Myocyte (in vitro differentiated cells): ENCODE measurements at regions not wholly inside any gene's neighbourhood (a gene's known extent, or its start where the extent isn't known, plus 50 kb on each side); places are given as distances from the start of the nearest gene placed in this dataset.
"Not testable (repeated sequence)": the region's sequence is repeated elsewhere in the genome, so short reads cannot be mapped to it uniquely, and the experiment has no call there.

ENCODE experiments used
- DNase-seq: peaks from one replicate; pipeline ENCODE4 v3.0.0-alpha.2; 2012; ENCODE audit warnings: low read depth

DNA sequence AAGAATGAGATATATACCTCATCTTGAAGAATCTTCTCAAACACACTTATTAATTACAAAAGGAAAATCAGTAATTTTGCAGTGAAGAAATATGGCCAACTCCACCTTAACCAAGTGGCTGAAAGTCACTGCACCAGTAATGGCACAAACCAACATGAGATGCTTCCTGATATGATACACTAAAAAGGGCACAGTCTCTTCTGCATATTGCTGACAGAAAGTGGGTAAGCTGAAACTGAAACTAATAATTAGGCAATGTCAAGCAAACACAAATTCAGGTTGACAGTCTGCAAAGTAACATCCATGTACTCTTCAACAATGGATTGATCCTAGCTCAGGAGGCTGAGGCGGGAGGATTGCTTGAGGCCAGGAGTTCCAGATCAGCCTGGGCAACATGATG, 56.1 kb downstream of the ZNF22 start:
- not testable (repeated sequence) for DNase-seq

DNA sequence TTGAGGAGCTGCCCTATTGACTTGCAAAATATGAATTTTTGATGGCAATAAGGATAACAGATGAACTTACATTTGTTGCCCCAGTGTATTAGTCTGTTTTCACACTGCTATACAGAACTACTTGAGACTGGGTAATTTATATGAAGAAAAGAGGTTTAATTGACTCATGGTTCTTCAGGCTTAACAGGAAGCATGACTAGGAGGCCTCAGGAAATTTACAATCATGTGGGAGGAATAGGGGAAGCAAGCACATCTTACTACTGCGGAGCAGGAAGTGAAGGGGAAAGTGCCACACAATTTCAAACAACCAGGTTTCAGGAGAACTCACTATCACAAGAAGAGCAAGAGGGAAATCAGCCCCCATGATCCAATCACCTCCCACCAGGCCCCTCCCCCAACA, 57.9 kb downstream of the ZNF22 start:
- no peak for DNase-seq

DNA sequence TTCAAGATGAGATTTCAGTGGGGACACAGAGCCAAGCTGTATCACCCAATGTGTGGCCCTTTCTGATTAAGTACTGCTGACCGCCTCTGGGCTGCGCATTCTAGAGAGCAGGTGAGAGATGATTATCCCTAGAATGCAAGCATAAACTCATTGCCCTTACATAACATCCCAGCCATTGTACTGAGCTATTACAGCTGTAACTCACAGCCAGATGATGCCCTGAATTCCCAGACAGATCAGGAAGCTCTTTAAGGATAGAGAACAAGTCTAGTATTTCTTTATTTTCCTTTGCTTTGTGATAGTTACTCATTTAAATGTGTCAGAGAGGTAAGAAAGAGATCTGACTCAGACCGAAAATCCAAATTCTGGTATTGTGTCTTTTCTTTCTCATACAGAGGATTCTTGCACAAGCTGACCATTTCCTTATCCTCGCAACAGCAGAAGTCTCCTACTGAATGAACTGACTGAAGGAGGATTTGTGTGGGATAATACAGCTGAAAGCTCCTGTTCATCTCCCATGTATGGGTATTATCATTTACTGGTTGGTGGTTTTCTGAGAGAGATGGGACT, 58.4 kb downstream of the ZNF22 start:
- no peak for DNase-seq

DNA sequence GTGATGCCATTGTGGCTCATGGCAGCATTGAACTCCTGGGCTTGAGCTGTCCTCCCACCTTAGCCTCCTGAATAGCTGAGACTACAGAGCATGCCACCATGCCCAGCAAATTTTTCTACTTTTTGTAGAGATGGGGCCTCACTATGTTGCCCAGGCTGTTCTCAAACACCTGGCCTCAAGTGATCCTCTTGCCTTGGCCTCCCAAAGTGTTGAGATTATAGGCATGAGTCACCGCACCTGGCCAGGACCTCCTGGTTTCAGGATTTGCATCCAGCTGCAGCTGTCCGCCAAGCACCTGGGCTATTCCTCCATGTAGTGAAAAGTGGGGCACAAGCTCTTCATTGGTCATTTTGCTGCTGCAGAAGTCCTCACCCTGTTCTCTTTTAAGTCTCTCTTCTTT, 58.9 kb downstream of the ZNF22 start:
- DNase-seq = no peak

DNA sequence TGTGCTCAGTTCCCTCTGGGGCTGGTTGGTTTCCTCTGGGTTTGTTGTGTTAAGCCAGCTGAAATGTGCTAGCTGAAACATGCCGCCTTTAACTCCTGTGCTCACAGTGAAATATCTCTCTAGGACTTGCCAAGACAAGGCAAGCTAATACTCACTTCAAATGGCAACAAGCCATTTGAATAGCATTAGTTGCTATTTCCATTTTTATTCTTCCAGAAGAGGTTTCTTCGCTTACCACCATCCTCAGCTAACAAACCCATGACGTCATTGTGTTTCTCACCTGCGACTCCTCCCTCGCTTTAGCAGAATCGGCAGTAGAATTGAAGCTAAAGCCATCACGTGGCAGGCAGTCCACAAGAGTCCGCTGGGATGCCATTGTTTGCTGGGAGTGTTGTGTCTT, 61.3 kb downstream of the ZNF22 start:
- no peak for DNase-seq

DNA sequence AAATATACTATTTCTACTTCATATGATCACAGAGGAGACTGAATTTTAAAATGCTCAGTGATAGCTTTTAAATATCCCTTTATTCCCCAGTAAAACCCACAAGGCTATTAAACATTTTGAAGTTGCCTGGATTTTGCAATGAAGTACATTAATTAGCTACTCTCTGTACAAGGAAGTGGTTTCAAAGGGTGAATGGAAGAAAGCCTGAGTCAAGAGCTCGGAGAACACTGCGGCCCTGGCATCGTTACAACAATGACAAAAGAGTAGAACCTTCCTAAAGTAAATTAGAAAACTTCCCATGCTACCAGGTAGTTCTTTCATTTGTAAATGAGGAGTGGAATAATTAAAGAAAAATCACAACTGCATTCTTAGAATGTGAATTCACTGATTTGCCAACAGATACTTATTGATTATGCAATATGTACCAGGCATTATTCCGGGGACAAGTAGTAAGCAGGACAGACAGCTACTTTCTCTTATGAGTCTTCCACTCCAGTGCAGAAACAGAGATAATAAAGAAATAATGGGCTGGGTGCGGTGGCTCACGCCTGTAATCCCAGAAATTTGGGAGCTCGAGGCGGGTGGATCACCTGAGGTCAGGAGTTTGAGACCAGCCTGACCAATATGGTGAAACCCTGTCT, 63.0 kb downstream of the ZNF22 start:
- no peak for DNase-seq

DNA sequence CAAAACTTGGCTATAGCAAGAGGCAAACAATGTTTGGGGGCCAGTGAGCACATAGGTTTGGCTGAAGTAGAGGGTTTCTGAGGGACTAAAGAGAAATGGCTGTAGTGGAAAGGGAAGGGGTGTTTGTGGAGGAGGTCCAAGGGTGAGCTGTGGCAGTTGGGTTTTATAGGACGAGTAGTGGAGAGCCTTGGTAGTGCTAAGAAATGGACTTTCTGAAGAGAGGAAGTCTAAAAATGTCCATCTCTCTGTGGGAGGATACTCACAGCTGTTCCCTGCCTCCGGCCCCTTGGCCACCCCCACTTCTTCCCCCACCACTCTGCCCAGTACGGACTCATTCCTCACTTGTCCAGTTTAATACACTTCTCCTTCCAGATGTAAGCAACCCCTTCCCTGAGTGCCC, 64.3 kb downstream of the ZNF22 start:
- DNase-seq = no peak

DNA sequence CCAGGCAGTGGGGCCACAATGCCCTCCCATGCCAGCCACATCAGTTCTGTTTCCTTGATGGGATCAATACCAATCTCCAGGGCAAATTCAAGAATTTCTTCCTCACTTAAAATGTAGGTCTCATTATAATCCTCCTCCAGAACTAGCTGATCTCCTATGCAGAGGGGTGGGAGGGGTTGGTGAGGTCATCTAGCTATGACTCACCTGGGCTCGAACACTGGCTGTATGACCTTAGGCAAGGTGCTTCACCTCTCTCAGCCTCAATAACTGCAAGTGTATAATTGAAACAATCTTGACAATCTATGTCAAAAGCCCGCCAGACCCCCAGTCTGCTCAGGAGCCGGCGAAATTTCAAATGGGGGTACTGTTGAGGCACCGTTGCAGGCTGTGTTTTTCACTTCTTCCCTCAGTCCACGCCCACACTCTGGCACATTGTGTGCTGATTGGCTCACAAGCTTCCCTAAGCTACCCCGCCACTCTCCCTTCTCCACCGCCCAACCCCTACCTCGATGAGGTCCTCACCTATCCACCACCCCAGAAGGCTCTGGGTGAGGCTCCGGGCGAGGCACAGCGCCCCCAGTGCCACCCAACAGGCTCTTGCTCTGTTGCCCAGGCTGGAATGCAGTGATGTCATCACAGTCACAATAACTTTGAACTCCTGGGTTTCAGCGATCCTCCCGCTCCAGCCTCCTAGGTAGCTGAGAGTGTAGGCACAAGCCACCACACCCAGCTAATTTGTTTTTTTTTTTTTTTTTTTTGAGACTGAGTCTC, 70.5 kb downstream of the ZNF22 start:
- DNase-seq = no peak

DNA sequence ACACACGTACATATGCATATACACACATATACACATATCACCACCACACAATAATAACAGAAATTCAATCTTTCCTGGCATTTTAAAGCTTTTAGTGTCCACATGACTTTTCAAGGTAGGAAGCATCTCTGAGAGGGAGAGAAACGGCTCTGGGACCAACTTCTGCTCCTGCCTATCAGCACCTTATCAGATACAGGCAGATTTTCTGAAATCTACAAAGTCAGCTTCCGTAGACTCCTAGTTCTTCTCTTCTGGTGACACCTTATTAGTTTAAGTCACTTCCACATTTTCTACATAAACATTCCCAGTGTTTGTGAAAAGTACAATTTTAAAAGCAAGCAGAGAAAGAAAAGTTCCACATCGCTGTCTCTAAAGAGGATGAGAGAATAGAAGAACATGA, 74.5 kb downstream of the ZNF22 start:
- no peak for DNase-seq

DNA sequence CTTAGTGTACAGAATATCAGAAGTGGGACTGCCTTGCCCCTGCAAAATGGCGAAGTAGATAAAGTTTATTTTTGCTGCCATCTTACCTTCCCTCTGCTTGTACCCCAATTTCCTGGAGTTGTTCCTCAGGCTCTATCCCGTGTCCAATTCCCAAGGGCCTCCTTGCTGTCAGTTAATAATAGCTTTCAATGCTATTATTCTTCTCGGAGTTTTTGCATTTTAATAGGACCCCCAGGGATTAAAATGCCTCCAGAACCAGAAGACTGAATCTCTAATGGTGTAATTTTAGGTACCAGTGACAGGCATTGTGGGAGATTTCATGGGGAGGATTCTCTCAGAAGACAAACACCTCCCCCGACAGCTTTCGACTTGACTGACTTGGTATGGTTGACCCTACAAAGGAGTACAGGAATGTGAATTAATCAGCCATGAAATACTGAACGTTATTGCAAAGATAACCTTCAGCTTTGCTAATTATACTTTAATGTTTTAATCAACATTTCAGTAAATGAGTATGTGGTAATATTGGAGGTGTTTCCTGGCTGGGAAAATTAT, 75.2 kb downstream of the ZNF22 start:
- no peak for DNase-seq

DNA sequence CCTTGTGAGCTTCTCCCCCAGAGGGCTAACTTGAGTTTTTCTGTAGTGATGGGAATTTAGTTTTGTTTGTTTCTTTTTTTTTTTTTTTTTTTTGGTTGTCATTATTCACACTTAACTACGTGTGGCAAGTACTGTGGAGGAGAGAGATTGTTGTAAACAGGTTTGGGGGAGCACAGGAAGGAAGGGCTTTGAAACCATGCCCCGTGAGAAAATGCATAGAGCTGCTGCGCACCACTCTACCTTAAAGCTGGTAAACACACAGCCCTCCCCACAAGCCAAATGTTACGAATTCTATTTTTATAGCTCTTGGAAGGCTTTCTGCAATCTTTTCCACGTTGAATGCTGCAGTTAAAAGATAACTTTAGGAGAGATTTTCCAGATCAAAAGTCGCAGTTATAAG, 76.2 kb downstream of the ZNF22 start:
- no peak for DNase-seq

DNA sequence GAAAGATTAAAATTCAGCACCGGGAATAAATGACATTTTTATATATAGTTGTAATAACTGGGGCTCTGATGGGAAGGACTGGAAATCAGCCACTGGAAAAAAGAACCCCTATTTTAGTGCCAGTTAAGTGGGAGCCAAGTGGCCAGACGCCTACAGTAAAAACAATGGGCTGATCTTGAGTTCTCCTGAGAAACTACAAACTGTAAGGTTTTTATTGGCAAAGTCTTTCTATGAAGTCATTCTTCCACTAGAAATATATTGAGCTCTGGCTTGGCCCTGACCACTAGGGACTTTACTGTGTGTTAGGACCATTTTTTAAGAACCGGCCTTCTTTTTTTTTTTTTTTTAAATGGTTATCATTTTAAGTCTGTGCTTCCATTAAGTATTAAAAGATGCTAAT, 79.6 kb downstream of the ZNF22 start:
- no peak for DNase-seq

DNA sequence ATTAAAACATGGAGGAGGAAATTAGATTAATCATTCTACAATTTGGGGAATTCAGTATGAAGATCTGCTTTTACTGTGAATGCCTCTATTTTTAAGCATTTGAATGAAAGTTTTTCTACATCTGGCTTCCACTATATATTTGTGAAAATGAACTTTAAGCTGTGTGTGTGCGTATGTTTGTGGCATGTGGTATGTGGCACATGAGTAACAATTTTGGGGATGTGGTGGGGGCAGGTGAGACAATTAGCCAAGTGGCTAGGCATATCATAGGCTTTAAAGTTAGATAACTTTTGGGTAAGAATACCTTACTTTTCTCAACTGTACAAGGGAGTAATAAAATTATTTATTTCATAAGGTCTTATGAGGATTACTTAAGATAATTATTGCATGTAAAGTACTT, 81.5 kb downstream of the ZNF22 start:
- DNase-seq = no peak

DNA sequence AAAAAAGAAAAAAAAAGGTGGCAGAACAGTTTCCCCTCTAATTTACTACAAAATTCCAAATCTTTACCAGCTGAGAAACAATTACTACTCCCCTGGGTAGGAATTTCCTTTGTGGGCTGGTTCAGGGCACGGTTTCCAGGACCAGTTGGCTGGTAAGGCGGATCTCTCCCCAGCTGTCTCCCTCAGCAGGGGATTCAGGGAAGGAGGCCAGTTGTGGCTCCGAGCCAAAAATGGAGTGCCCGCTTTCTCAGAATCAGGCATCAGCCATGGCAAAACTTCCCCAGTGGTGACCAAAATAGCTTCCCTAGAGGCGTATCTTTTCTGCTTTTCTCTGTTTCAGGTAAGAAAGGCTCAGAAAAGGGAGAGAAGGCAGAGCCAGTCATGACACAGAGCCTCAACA, 91.2 kb downstream of the ZNF22 start:
- peak; percentile 93 for DNase-seq

DNA sequence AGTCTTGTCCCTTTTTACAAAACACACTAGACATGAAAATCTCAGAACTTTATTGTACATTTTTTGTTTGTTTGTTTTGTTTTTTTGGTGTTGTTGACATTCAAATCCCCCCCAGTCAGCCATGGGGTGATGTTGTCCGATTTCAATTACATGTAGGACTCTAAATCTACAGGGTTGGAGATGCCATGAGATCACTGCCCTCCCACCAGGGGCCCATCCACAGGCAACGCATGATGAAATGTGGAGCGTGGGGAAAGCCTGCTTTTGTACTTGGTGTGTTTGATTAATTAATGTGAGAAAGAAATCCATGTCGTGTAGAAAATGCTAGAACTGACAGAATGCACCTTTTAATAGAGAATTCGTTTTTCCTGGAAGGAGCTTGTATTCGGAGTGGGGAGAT, 93.2 kb downstream of the ZNF22 start:
- DNase-seq = no peak

DNA sequence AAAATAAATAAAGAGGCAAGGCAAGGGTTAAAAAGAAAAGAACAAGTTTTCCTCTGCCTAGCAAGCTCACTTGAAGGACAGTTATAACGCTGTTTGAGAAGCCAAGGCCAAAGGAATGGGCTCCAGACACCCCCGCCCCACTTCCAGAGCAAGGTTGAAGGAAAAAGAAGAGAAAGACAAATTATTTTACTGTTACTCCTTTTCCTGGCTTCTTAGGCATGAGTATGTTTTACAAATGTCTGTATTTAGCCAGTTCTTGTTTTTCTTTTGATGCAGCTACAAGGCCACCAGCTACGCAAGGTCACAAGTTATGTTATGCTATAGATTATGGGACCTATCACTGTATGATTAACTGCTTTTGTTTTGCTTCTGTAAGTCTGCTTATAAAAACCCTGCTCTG, 94.6 kb downstream of the ZNF22 start:
- DNase-seq = no peak

DNA sequence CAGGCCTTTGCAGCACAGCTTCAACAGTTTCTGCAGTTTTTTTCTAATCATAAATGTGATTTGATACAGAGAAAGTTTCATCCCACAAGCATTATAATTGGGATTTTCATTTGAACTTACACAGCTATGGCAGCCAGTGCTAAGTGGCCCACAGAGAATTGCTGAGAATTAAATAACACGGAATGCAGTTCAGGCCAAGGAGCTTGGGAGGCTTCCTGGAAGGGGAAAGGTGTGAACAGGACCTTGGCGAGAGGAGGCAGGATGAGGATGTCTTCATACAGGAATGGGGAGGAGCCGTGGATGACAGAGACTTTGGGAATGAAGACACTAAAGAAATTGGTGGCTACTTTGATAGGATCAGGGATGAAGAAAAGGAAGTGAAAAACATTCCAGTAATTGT, 95.3 kb downstream of the ZNF22 start:
- DNase-seq = no peak

DNA sequence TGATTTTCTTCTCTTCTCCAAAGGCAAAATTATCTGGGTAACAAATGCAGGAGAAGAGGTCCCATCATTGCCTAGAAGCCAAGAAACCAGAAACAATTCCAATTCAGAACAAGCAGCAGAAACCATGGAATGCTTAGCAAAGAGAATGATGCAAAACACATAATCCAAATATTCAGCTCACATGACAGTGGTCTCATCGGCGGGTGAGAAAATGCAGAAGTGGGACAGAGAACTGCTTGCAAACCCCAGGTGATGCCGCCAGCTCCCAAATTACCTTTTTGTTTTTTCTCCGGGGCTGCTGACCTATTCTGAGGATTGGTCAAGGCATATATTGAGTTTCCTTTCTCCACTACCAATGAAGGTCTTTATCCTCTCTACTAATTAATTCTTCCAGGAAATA, 99.7 kb downstream of the ZNF22 start:
- no peak for DNase-seq

DNA sequence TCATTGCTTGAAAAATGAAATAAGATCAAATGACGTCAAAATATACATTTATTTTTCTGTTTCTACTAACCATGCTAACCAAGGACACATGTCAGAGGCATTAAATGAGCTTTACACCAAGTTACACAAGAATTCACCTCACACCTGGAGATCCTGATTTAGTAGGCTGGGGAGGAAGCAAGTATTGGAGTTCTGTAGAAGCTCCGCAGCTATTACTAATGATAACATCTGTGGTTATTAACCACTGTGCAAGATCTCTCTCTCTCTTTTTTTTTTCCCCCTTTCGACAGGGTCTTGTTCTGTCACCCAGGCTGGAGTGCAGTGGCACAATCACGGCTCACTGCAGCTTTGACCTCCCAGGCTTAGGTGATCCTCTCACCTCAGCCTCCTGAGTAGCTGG, 104.0 kb downstream of the ZNF22 start:
- DNase-seq = no peak

DNA sequence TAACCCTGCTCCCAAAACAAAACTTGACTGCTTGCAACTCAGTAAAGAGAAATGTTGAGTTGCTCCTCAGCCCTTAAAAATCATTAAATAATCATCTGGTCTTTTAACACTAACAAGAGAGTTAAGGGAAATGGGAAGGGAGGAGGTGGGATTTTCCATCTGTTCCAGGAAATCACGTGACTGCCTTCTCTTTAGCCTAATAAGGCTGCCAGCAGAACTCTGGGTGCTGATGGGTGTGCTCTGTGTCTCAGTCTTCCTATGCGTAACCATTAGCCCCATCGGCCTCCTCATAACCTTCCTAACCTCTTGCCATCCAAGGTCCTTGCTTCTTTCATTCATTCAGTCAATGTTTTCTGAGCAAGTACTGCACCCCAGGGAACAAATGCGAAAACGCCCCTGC, 104.6 kb downstream of the ZNF22 start:
- DNase-seq = peak; percentile 16

DNA sequence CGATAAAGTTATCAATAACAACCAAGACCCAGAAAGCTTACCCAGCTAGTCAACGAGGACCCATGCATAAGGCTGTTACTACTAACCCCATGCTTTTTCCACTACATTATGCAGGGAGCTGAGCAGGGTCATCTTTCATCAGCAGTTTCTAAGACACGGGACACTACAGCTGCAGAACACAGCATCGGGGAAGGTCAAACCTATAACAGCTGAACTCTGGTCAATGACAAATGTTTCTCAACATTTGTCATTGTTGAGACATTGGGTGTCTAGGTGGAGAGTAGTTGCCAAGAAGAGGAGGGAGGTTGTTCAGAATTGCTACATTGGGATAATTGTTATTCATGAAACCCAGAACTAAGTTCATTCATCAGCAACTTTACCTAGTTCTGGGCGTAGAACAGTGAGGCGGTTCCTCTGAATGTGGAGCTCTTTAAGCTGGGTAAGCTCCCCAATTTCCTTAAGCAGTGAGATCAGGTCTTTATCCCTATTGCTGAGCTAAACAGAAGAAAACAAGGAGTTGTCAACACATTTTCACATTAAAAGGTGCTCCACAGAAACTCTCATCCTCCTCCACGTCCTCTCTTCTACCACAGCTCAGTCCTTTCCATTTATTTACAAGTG, 105.6 kb downstream of the ZNF22 start:
- DNase-seq = peak; percentile 76

DNA sequence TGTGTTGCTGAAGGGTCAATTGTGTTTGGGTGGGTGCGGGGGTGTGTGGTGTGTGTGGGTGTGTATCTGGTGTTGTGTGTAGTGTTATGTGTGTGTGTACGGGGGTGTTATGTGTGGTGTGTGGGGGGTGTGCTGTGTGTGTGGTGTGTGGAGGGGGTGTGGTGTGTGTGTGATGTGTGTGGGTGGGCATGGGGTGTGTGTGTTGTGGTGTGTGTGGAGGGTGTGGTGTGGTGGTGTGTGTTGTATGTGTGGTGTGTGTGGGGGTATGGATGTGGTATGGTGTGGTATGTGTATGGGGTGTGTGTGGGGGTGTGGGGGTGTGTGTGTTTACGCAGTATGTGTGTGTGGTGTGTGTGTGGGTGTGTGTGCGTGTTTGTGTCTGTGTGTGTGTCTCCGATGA, 110.8 kb downstream of the ZNF22 start:
- no peak for DNase-seq
